ENCODE measurements at regions not wholly inside any gene's neighbourhood (a gene's known extent, or its start where the extent isn't known, plus 50 kb on each side); places are given as distances from the start of the nearest gene placed in this dataset.

DNA sequence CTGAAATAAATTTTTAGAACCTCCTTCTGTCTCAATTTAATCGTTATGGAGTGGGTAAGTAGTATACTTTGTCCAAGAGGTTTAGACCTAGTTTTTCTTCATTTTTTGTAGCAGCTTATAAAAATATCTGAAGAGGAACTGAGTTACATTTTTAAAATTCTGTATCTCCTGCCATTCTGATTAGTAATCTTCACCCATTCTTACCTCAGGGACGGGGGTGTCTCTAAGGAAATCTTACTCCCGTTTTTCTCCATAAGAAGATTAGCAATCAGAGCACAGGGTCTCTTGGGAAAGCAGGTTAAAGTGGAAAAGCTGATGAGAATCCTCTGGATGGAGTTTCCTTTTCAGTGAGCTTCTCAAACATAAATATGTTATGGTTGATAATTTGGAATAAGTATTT lies 259.3 kb upstream of the FAM83B start:
- no peak overlapping the region for H3K4me3 ChIP-seq (ENCODE audit: low read depth, low read length)
- TF ChIP-seq, protein P1, sequence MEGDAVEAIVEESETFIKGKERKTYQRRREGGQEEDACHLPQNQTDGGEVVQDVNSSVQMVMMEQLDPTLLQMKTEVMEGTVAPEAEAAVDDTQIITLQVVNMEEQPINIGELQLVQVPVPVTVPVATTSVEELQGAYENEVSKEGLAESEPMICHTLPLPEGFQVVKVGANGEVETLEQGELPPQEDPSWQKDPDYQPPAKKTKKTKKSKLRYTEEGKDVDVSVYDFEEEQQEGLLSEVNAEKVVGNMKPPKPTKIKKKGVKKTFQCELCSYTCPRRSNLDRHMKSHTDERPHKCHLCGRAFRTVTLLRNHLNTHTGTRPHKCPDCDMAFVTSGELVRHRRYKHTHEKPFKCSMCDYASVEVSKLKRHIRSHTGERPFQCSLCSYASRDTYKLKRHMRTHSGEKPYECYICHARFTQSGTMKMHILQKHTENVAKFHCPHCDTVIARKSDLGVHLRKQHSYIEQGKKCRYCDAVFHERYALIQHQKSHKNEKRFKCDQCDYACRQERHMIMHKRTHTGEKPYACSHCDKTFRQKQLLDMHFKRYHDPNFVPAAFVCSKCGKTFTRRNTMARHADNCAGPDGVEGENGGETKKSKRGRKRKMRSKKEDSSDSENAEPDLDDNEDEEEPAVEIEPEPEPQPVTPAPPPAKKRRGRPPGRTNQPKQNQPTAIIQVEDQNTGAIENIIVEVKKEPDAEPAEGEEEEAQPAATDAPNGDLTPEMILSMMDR (IDR thresholded peaks at IDR 0.05; ENCODE audit: borderline replicate concordance, insufficient read depth, low read depth, low read length): no peak

GRCh38 chr6:54588176-54588575 lies 258.4 kb upstream of the FAM83B start:
- H3K4me3 ChIP-seq (ENCODE audit: low read depth, low read length): no peak overlapping the region
- TF ChIP-seq, protein P1 (IDR thresholded peaks at IDR 0.05; ENCODE audit: borderline replicate concordance, insufficient read depth, low read depth, low read length): no peak

GRCh38 chr6:54595844-54596243 lies 250.7 kb upstream of the FAM83B start:
- TF ChIP-seq, protein P1 (IDR thresholded peaks at IDR 0.05; ENCODE audit: borderline replicate concordance, insufficient read depth, low read depth, low read length): no peak
- no peak overlapping the region for H3K4me3 ChIP-seq (ENCODE audit: low read depth, low read length)

GRCh38 chr6:54598787-54599313 lies 247.7 kb upstream of the FAM83B start:
- TF ChIP-seq, protein P1 (IDR thresholded peaks at IDR 0.05; ENCODE audit: borderline replicate concordance, insufficient read depth, low read depth, low read length): no peak
- no peak overlapping the region for H3K4me3 ChIP-seq (ENCODE audit: low read depth, low read length)

- TF ChIP-seq, protein P1 (IDR thresholded peaks at IDR 0.05; ENCODE audit: borderline replicate concordance, insufficient read depth, low read depth, low read length): no peak
These were observed 244.8 kb upstream of the FAM83B start for GRCh38 chr6:54601600-54602300.

DNA sequence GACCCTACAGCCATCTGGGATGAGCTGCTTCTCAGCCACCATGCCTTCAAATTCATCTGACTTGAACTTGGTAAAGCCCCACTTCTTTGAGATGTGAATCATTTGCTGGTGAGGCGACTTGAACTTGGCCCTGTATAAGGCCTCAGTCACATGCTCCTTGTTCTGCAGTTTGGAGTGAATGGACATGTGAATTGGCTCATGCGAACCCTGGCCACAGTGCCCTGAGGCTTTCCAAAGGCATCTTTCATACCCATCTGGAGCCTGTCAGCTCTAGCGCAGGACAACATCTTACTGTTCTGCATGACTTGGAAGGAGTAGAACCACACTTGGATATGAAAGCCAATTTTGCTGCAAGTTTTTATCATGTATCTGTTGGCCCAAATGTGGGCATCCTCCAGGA lies 244.0 kb upstream of the FAM83B start:
- H3K4me3 ChIP-seq (ENCODE audit: low read depth, low read length): no peak overlapping the region
- TF ChIP-seq, protein P1 (IDR thresholded peaks at IDR 0.05; ENCODE audit: borderline replicate concordance, insufficient read depth, low read depth, low read length): no peak

More at GRCh38 chr6:54601600-54602300, 244.8 kb upstream of the FAM83B start:
- H3K4me3 ChIP-seq (ENCODE audit: low read depth, low read length): no peak overlapping the region

DNA sequence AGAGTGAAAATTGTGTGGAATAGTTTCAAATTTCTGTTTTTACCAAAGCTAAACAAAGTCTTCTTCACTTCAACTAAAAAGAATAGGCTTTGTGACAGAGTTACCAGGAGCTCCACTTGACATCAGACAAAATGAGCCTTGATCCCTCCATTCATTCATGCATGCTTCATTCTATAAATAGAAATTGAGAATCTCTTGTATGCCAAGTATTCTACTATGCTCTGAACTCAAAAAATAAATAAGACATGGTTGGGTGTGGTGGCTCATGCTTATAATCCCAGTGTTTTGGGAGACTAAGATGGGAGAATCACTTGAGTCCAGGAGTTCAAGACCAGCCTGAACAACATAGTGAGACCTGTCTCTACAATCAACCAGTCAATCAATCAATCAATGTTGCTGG lies 236.6 kb upstream of the FAM83B start:
- H3K4me3 ChIP-seq (ENCODE audit: low read depth, low read length): no peak overlapping the region
- TF ChIP-seq, protein P1 (IDR thresholded peaks at IDR 0.05; ENCODE audit: borderline replicate concordance, insufficient read depth, low read depth, low read length): no peak

Data from GM12875 (cell line).